IMR-90 (cell line): ENCODE measurements at regions not wholly inside any gene's neighbourhood (a gene's known extent, or its start where the extent isn't known, plus 50 kb on each side); places are given as distances from the start of the nearest gene placed in this dataset.

Source experiments
- ATAC-seq: fragments of 200-7000 bp; cut with Tn5 transposase; 2 replicates; pipeline ENCODE4 v1.9.1; 2020; ENCODE audit warnings: low read depth, mild to moderate bottlenecking, moderate library complexity
- BruUV-seq: library from RNA; stranded (reverse); fragments of 400-500 nt; replicated peaks from 2 replicates; lab custom pipeline; 2021; lab: Mats Ljungman, UMichigan
- CTCF ChIA-PET: fragments of 300-600 bp; formaldehyde crosslinking; extraction: SDS; loops from one replicate; lab custom pipeline; 2021; ENCODE audit warnings: antibody characterized with exemption; lab: Yijun Ruan, JAX
- POLR2A ChIA-PET: fragments of 300-600 bp; sonication (Branson Sonifier 250); formaldehyde crosslinking; loops from one replicate; lab custom pipeline; 2022; ENCODE audit warnings: antibody characterized with exemption; ENCODE audit not compliant: unreplicated experiment; lab: Charles Lee
- DNase-seq: peaks from one replicate; pipeline ENCODE4 v3.0.0; 2013
- H2AFZ ChIP-seq: replicated peaks from 2 replicates; pipeline ENCODE3; 2013; ENCODE audit warnings: low read length, mild to moderate bottlenecking; ENCODE audit not compliant: poor library complexity
- H2AK5ac ChIP-seq: 2 replicates; pipeline ENCODE4 v1.6.1; 2013; ENCODE audit warnings: low read depth, low read length, inconsistent platforms
- H2AK9ac ChIP-seq: replicated peaks from 2 replicates; pipeline ENCODE3; 2013; ENCODE audit warnings: mild to moderate bottlenecking, low read depth, low read length, moderate library complexity; ENCODE audit not compliant: poor library complexity
- H2BK120ac ChIP-seq: 2 replicates; pipeline ENCODE4 v1.6.1; 2013; ENCODE audit warnings: low read depth, low read length, inconsistent platforms
- H2BK15ac ChIP-seq: 3 replicates; pipeline ENCODE4 v1.6.1; 2013; ENCODE audit warnings: low read depth, low read length, inconsistent platforms
- H2BK20ac ChIP-seq: 2 replicates; pipeline ENCODE4 v1.6.1; 2013; ENCODE audit warnings: low read depth, mild to moderate bottlenecking, inconsistent platforms, low read length, moderate library complexity
- H2BK5ac ChIP-seq: 2 replicates; pipeline ENCODE4 v1.6.1; 2013; ENCODE audit warnings: mild to moderate bottlenecking, low read depth, low read length, inconsistent platforms; ENCODE audit not compliant: poor library complexity, severe bottlenecking
- H3K14ac ChIP-seq: replicated peaks from 2 replicates; pipeline ENCODE4 v1.6.1; 2013; ENCODE audit warnings: low read depth, low read length, inconsistent platforms
- H3K18ac ChIP-seq: 2 replicates; pipeline ENCODE4 v1.6.1; 2013; ENCODE audit warnings: low read depth, low read length, control low read depth
- H3K23ac ChIP-seq: 2 replicates; pipeline ENCODE4 v1.6.1; 2013; ENCODE audit warnings: low read depth, low read length, inconsistent platforms
- H3K27ac ChIP-seq: 2 replicates; pipeline ENCODE4 v1.5.1; 2013; ENCODE audit warnings: mild to moderate bottlenecking, control low read depth, low read length; ENCODE audit not compliant: insufficient read depth
- H3K27me3 ChIP-seq: 2 replicates; pipeline ENCODE4 v1.6.1; 2013; ENCODE audit warnings: low read length; ENCODE audit not compliant: control insufficient read depth, insufficient read depth
- H3K36me3 ChIP-seq: 2 replicates; pipeline ENCODE4 v1.6.1; 2013; ENCODE audit warnings: low read length, mixed read lengths; ENCODE audit not compliant: control insufficient read depth, insufficient read depth
- H3K4ac ChIP-seq: 2 replicates; pipeline ENCODE4 v1.6.1; 2013; ENCODE audit warnings: low read depth, low read length, inconsistent platforms
- H3K4me1 ChIP-seq: 2 replicates; pipeline ENCODE4 v1.6.1; 2013; ENCODE audit warnings: low read length, mixed read lengths; ENCODE audit not compliant: control insufficient read depth, insufficient read depth
- H3K4me2 ChIP-seq: 2 replicates; pipeline ENCODE4 v1.6.1; 2013; ENCODE audit warnings: low read depth, mild to moderate bottlenecking, control low read depth, low read length, moderate library complexity
- H3K4me3 ChIP-seq: 2 replicates; pipeline ENCODE4 v1.5.1; 2013; ENCODE audit warnings: low read depth, mild to moderate bottlenecking, control low read depth, low read length, moderate library complexity; ENCODE audit not compliant: insufficient read depth
- H3K56ac ChIP-seq: 2 replicates; pipeline ENCODE4 v1.6.1; 2013; ENCODE audit warnings: low read length, inconsistent platforms; ENCODE audit not compliant: insufficient read depth; ENCODE audit errors: extremely low read depth
- H3K79me1 ChIP-seq, 2 experiments: 2 replicates each; pipeline ENCODE4 v1.6.1; 2013; ENCODE audit warnings: low read length in 2 of 2, inconsistent platforms in 1 of 2, low read depth in 1 of 2
- H3K9ac ChIP-seq: 2 replicates; pipeline ENCODE4 v1.6.1; 2013; ENCODE audit warnings: low read depth, low read length, control low read depth
- H3K9me1 ChIP-seq: 2 replicates; pipeline ENCODE4 v1.6.1; 2013; ENCODE audit warnings: low read length, inconsistent platforms; ENCODE audit not compliant: insufficient read depth
- H3K9me3 ChIP-seq: 2 replicates; pipeline ENCODE4 v1.6.1; 2013; ENCODE audit warnings: low read length; ENCODE audit not compliant: control insufficient read depth, insufficient read depth
- H4K20me1 ChIP-seq: 2 replicates; pipeline ENCODE4 v1.6.1; 2013; ENCODE audit warnings: low read length, inconsistent platforms; ENCODE audit not compliant: insufficient read depth
- H4K5ac ChIP-seq: 2 replicates; pipeline ENCODE4 v1.6.1; 2013; ENCODE audit warnings: mild to moderate bottlenecking, low read depth, low read length, control low read depth
- H4K8ac ChIP-seq, 2 experiments: 2 replicates each; pipeline ENCODE4 v1.6.1; 2013; ENCODE audit warnings: low read depth in 2 of 2, low read length in 2 of 2, control low read depth in 1 of 2, inconsistent platforms in 1 of 2
- H4K91ac ChIP-seq: 2 replicates; pipeline ENCODE4 v1.6.1; 2013; ENCODE audit warnings: low read depth, low read length, inconsistent platforms; ENCODE audit not compliant: insufficient read depth
- BHLHE40 ChIP-seq: fragments of 150-350 bp; IDR thresholded peaks from 2 replicates; pipeline ENCODE4 v1.6.1; 2016; ENCODE audit warnings: mild to moderate bottlenecking, low read depth, low read length
- CEBPB ChIP-seq: IDR thresholded peaks from 2 replicates; pipeline ENCODE4 v1.6.1; 2012; ENCODE audit warnings: low read depth, low read length, improper control_type of control experiment
- CHD1 ChIP-seq: IDR thresholded peaks from 2 replicates; pipeline ENCODE4 v1.6.1; 2012; ENCODE audit warnings: low read depth, low read length, improper control_type of control experiment
- FOS ChIP-seq: fragments of 150-350 bp; IDR thresholded peaks from 2 replicates; pipeline ENCODE4 v1.6.1; 2016; ENCODE audit warnings: low read depth, low read length
- MAFK ChIP-seq: IDR thresholded peaks from 2 replicates; pipeline ENCODE4 v1.6.1; 2012; ENCODE audit warnings: low read depth, low read length, improper control_type of control experiment
- MXI1 ChIP-seq: IDR thresholded peaks from 2 replicates; pipeline ENCODE4 v1.6.1; 2012; ENCODE audit warnings: low read depth, mild to moderate bottlenecking, low read length, moderate library complexity, borderline replicate concordance
- NFE2L2 ChIP-seq: fragments of 150-350 bp; IDR thresholded peaks from 2 replicates; pipeline ENCODE4 v1.6.1; 2016; ENCODE audit warnings: low read depth, mild to moderate bottlenecking, low read length
- POLR2A ChIP-seq: IDR thresholded peaks from 2 replicates; pipeline ENCODE4 v1.6.1; 2012; ENCODE audit warnings: mild to moderate bottlenecking, low read depth, low read length
- RCOR1 ChIP-seq: IDR thresholded peaks from 2 replicates; pipeline ENCODE4 v1.6.1; 2012; ENCODE audit warnings: mild to moderate bottlenecking, low read length, improper control_type of control experiment; ENCODE audit not compliant: insufficient replicate concordance
- RFX5 ChIP-seq: IDR thresholded peaks from 2 replicates; pipeline ENCODE4 v1.8.0; 2012; ENCODE audit warnings: low read depth, mild to moderate bottlenecking, low read length, moderate library complexity
- SMC3 ChIP-seq: fragments of 150-350 bp; IDR thresholded peaks from 2 replicates; pipeline ENCODE4 v1.6.1; 2016; ENCODE audit warnings: low read depth, mild to moderate bottlenecking, antibody characterized with exemption, low read length, moderate library complexity
- WGBS, 2 experiments: methylation state at CpG; one replicate each; pipeline versions ENCODE4 v1.1.5 to v1.1.7; 2013; ENCODE audit warnings: missing lambda C conversion rate in 2 of 2; ENCODE audit not compliant: insufficient read length in 1 of 2; ENCODE audit errors: extremely low coverage in 2 of 2; 5-methylcytosine and 5-hydroxymethylcytosine counted together
- dilution Hi-C: fragments of 300-500 bp; cut with HindIII; formaldehyde crosslinking; loops from one replicate; pipeline ENCODE4 v1.14.3; 2018; ENCODE audit warnings: low sequenced_read_pairs; ENCODE audit not compliant: unreplicated experiment
- in situ Hi-C: fragments of 300-500 bp; cut with MboI; formaldehyde crosslinking; loops from 3 replicates; pipeline ENCODE4 v1.14.3; 2019; ENCODE audit warnings: low sequenced_read_pairs, inconsistent platforms, mixed read lengths
- intact Hi-C: fragments of 100-400 bp; cut with micrococcal nuclease; formaldehyde crosslinking; loops from 2 replicates; pipeline ENCODE4 v1.10.0; 2022
- TF ChIP-seq, protein P1 (sequence below): fragments of 150-350 bp; IDR thresholded peaks from 2 replicates; pipeline ENCODE4 v1.6.1; 2017; ENCODE audit warnings: mild to moderate bottlenecking, antibody characterized with exemption, low read length, low read depth
- TF ChIP-seq, protein P2 (sequence below): conservative IDR thresholded peaks from 2 replicates; pipeline ENCODE4 v1.5.1; 2012; ENCODE audit warnings: mild to moderate bottlenecking, low read depth, low read length, improper control_type of control experiment

DNA sequence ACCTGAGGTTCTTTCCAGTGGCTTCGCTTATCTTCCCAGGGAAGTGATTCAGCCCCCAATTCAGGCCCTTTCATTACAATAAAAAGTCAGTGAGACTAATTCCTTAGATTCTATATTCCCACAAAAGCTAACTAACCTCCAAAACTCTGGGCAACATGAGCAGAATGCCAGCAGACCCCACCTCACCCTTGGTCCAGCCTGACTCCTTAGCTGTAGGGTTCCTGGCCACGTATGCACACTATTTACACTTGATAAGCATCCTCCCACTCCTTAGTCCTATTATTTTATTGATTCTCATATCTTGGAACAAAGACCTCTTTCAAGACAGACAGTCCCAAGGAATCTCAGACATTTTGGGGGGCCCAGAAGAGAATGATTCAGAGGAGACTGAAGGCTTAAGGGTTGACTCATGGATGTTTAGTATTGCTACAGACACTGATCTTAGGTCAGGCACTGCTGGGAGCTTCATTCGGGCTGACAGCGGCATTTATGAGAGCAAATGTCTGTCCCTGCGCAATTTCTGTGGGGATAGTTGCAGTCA, 162.6 kb upstream of the GDF10 start (continued):
- TF ChIP-seq BHLHE40 = 0 out of 2 replicates have a peak, but pooled peaks have one; percentile 3

DNA sequence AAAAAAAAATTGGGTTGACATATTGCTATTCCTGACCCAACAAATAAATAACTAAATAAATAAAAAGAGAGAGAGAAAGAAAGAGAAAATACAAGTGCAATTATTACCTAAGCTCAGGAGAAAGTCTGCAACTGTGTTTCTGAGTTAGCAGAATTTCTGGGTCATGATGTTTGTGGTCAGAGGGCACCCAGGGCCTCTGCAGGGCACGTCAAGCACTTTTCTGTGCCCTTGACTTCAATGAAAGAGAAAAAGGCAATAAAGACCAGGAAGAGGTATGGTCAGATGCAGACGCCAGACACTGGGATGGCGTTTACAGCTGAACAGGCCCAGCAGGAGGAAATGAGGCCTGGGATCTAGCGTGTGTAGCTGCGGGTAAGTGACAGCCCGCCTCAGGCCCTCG, 160.9 kb upstream of the GDF10 start:
- Histone ChIP-seq H2AK5ac (peak overlapping the region; percentile 86), H3K4me3 (peak overlapping the region; percentile 50; the same call in 1 of the 2 replicates), H3K23ac (no peak overlapping the region), H2BK120ac (peak overlapping the region; percentile 99), H4K5ac (peak overlapping the region; percentile 85), H3K4ac (peak overlapping the region; percentile 72), H3K79me1 (peaks cover 17 to 55% of the 10 kb centered on the region in 2 experiments), H3K14ac (peak overlapping the region; percentile 42; the same call in 1 of the 2 replicates), H2BK5ac (peak overlapping the region; percentile 90), H3K4me2 (peak overlapping the region; percentile 90), H3K9me3 (no peaks in the 10 kb centered on the region), H3K9me1 (peaks cover 36% of the 10 kb centered on the region), H4K91ac (peak overlapping the region; percentile 60), H3K56ac (no peak overlapping the region), H3K4me1 (peaks cover 35% of the 10 kb centered on the region), H3K36me3 (0 out of 2 replicates have a peak, but pooled peaks cover 1% of the 10 kb centered on the region), H3K9ac (no peak overlapping the region; the same call in 1 of the 2 replicates), H3K27me3 (no peaks in the 10 kb centered on the region), H3K27ac (peak overlapping the region; percentile 65; the same call in 1 of the 2 replicates), H2BK15ac (peak overlapping the region; percentile 79; the same call in 1 of the 3 replicates), H3K18ac (peak overlapping the region; percentile 53), H2AK9ac (peak overlapping the region; percentile 3), H4K8ac (peak overlapping the region; percentile 53 to 89; a peak in 3 of 4 replicates), H4K20me1 (peaks cover 5% of the 10 kb centered on the region; the same call in 1 of the 2 replicates), H2AFZ (no peak overlapping the region), H2BK20ac (0 out of 2 replicates have a peak overlapping the region, but pooled peaks have one; percentile 11)
- 88% methylated on average over 5 of the region's 7 CpGs; no CpG with 5 or more reads in 1 of the 2 experiments for WGBS, 2 experiments
- intact Hi-C loops (no loop called here), in situ Hi-C loops (no loop called here), dilution Hi-C loops (no loop called here)
- ATAC-seq = no peak
- ChIA-PET CTCF (interaction anchor here (0.8 kb wide), 1 partner anchor 18 kb away, joined by 3 read pairs; no protein-coding TSS in a partner anchor), POLR2A (no interaction called here)
- DNase-seq = no peak
- BruUV-seq = no TSS peak
- TF ChIP-seq RCOR1 = no peak
- no peak for TF ChIP-seq CEBPB
- TF ChIP-seq, protein P1, sequence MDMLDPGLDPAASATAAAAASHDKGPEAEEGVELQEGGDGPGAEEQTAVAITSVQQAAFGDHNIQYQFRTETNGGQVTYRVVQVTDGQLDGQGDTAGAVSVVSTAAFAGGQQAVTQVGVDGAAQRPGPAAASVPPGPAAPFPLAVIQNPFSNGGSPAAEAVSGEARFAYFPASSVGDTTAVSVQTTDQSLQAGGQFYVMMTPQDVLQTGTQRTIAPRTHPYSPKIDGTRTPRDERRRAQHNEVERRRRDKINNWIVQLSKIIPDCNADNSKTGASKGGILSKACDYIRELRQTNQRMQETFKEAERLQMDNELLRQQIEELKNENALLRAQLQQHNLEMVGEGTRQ = no peak
- no peak for TF ChIP-seq CHD1
- TF ChIP-seq SMC3 = no peak
- TF ChIP-seq, protein P2, sequence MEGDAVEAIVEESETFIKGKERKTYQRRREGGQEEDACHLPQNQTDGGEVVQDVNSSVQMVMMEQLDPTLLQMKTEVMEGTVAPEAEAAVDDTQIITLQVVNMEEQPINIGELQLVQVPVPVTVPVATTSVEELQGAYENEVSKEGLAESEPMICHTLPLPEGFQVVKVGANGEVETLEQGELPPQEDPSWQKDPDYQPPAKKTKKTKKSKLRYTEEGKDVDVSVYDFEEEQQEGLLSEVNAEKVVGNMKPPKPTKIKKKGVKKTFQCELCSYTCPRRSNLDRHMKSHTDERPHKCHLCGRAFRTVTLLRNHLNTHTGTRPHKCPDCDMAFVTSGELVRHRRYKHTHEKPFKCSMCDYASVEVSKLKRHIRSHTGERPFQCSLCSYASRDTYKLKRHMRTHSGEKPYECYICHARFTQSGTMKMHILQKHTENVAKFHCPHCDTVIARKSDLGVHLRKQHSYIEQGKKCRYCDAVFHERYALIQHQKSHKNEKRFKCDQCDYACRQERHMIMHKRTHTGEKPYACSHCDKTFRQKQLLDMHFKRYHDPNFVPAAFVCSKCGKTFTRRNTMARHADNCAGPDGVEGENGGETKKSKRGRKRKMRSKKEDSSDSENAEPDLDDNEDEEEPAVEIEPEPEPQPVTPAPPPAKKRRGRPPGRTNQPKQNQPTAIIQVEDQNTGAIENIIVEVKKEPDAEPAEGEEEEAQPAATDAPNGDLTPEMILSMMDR = no peak
- no peak for TF ChIP-seq MAFK
- no peak for TF ChIP-seq MXI1
- TF ChIP-seq NFE2L2 = no peak
- TF ChIP-seq RFX5 = no peak
- no peak for TF ChIP-seq FOS
- TF ChIP-seq POLR2A = no peak
